ENCODE measurements at regions not wholly inside any gene's neighbourhood (a gene's known extent, or its start where the extent isn't known, plus 50 kb on each side); places are given as distances from the start of the nearest gene placed in this dataset.
"Not testable (repeated sequence)": the region's sequence is repeated elsewhere in the genome, so short reads cannot be mapped to it uniquely, and the experiment has no call there.

DNA sequence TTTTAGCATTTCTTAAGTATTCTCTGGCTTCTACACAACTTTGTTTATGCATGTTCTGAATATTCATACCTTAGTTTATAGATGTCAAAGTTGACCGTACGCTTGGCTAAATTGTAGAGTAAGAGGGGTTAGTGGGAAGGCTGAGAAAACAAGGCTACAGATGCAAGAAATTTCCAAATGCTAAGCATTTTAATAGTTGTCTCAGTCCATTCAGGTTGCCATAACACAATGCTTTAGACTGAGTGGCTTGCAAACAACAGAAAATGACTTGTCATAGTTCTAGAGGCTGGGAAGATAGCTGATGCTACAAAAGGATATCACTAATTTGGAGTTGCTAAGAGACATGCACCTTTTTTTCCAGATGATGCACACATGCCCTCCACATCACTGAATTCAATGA lies 53.0 kb upstream of the C1QTNF3 start:
- not testable (repeated sequence) for DNase-seq

- DNase-seq: not testable (repeated sequence)
Measured at GRCh38 chr5:34099891-34100290, 56.9 kb upstream of the C1QTNF3 start.

DNA sequence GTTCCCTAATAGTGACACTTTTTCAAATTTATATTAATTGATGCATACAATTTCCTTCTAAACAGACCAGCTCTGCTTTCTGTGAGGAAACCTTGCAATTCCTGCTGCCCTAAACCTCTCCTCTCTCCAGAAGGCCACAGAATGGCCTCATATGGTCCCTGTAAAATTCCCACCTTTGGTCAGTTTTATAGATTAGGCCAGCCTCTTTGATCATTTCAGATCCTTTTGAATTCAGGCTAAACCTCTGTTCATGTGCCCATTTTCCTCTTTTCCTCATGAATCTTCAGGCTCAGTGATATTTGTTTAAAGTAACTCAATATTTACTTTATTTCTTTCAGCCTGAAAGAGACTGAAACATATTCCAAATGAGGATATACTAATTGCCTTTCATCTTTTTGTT lies 58.6 kb upstream of the C1QTNF3 start:
- not testable (repeated sequence) for DNase-seq

DNA sequence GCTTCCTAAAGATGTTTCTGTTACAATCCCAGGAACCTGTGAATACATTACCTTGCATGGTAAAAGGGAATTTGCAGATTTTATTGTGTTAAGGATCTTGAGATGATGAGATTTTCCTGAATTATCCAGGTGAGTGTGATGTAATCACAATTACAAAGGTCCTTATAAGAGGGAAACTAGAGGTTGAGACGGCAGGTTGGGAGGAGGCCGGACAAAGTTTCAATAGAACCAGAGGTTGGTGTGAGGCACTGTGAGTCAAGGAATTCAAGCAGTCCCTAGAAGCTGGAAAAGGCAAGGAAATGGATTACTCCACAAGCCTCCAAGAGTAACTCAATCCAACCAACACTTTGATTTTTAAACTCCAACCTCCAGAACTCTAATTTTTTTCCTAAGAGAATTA lies 65.9 kb upstream of the C1QTNF3 start:
- DNase-seq: not testable (repeated sequence)

DNA sequence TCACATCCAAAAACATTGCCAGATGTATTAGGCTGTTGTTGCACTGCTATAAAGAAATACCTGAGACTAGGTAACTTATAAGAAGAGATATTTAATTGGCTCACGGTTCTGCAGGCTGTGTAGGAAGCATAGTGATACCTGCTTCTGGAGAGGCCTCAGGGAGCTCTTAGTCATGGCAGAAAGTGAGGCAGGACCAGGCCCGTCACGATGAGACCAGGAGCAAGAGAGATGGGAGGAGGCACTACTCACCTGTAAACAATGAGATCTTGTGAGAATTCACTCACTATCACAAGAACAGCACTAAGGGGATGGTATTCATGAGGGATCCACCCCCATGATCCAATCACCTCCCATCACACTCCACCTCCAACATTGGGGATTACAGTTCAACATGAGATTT lies 81.3 kb upstream of the C1QTNF3 start:
- not testable (repeated sequence) for DNase-seq

DNA sequence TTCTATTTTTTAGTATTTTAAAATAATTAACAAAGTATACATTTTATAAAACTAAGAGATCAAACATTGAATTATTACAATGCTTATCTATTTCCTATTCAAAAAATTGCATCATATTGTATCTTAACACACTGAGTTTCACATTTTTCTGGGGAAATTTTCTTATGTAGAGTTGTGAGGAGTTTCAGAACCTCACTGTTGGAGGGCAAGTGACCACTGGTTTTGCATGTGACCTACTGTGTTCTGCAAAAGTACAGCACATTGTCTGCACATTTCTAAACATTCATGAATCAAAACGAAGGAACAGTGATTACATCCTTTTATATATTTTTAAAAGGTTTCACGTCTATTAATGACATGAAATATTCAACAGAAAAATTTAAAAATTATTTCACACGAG lies 82.3 kb upstream of the C1QTNF3 start:
- not testable (repeated sequence) for DNase-seq

DNA sequence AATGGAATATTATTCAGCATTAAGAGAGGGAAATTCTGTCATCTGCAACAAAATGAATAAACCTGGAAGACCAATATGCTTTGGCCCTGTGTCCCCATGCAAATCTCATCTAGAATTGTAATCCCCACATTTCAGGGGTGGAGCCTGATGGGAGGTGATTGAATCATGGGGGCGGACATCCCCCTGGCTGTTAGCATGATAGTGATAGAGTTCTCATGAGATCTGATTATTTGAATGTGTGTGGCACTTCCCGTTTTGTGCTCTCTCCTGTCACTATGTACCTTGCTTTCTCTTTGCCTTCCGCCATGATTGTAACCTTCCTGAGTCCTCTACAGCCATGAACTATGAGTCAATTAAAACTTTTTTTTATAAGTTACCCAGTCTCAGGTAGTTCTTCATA lies 83.7 kb upstream of the C1QTNF3 start:
- DNase-seq: not testable (repeated sequence)

DNA sequence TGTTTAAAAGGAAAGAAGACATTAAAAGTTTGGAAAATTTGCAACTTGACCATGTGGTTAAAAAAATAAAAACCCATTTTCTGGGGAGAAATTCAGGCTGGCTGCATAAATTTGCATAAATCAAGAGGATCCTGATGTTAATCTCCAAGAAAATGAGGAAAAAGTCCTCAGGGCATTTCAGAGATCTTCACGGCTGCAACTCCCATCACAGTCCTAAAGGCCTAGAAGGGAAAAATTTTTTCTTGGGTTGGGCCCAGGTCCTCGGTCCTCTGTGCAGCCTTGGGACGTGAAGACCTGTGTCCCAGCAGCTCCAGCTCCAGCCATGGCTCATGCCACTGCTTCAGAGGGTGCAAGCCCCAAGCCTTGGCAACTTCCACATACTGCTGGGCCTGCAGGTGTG lies 84.8 kb upstream of the C1QTNF3 start:
- DNase-seq: not testable (repeated sequence)

- DNase-seq: not testable (repeated sequence)
Measured at GRCh38 chr5:34128890-34129289, 85.9 kb upstream of the C1QTNF3 start.

GRCh38 chr5:34154988-34155387 lies 112.0 kb upstream of the C1QTNF3 start:
- not testable (repeated sequence) for DNase-seq

- not testable (repeated sequence) for DNase-seq
Measured at GRCh38 chr5:34156703-34157414, 113.8 kb upstream of the C1QTNF3 start.

- DNase-seq: not testable (repeated sequence)
Measured at GRCh38 chr5:34160904-34161303, 117.9 kb upstream of the C1QTNF3 start.

DNA sequence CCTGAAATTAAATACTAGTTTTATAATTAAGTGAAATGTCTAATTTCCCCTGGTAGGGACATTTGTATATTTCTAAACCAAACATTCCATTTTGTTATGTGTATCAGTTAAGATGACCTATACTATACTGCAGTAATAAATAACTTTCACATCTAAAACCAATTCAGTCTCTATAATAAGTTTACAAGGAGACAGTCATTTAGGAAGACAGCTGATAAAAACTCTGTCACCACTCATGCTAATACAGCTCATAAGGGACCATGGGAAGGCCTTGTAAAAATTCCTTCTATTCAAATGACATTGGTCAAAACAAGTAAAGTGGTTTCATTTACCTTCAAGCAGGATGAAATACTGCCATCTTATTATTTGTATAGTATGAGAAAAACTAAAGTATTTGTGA lies 128.4 kb upstream of the C1QTNF3 start:
- DNase-seq: not testable (repeated sequence)

- not testable (repeated sequence) for DNase-seq
Measured at GRCh38 chr5:34179453-34180190, 136.6 kb upstream of the C1QTNF3 start.

GRCh38 chr5:34180225-34180624 lies 137.2 kb upstream of the C1QTNF3 start:
- DNase-seq: not testable (repeated sequence)

- not testable (repeated sequence) for DNase-seq
Measured at GRCh38 chr5:34180940-34181614, 138.1 kb upstream of the C1QTNF3 start.

GRCh38 chr5:34185005-34185404 lies 142.0 kb upstream of the C1QTNF3 start:
- DNase-seq: not testable (repeated sequence)

DNA sequence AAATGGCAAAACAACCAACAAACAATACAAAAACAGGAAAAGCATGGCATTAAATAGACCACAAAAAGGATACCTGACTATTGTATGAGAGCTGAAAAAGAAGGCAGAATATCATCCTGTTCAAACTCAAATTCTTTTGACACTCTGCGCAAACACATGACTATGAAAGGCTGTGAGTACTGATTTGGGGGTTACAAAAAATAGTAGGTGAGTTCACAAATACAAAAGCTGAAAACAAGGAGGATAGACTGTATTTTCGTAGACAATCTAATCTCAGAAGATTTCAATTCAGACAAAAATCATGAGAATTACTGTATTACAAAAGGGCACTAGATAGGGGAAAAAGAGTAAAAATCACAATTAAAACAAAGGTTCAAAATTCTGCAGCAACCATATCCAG lies 142.6 kb upstream of the C1QTNF3 start:
- DNase-seq: not testable (repeated sequence)

- not testable (repeated sequence) for DNase-seq
Measured at GRCh38 chr5:34186108-34186507, 143.1 kb upstream of the C1QTNF3 start.

DNA sequence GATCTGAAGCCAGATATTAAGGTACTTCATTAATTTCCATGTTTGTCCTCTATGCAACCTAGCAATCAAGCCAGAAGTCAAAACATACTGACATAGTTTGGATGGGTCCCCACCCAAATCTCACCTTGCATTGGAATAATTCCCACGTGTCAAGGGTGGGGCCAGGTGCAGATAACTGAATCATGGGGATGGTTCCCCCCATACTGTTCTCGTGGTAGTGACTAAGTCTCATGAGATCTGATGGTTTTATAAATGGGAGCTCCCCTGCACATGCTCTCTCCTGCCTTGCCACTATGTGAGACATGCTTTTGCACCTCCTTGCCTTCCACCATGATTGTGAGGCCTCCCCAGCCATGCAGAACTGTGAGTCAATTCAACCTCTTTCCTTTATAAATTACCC lies 143.9 kb upstream of the C1QTNF3 start:
- not testable (repeated sequence) for DNase-seq

DNA sequence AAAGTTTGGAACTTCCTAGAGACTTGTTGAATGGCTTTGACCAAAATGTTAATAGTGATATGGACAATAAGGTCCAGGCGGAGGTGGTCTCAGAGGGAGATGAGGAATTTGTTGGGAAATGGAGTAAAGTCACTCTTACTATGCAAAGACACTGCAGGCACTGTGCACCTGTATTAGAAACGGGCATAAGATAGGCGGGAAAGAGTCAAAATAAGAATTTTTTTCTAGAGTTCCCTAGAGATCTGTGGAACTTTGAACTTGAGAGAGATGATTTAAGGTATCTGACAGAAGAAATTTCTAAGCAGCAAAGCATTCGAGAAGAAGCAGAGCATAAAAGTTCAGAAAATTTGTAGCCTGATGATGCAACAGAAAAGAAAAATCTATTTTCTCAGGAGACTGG lies 144.4 kb upstream of the C1QTNF3 start:
- not testable (repeated sequence) for DNase-seq

DNA sequence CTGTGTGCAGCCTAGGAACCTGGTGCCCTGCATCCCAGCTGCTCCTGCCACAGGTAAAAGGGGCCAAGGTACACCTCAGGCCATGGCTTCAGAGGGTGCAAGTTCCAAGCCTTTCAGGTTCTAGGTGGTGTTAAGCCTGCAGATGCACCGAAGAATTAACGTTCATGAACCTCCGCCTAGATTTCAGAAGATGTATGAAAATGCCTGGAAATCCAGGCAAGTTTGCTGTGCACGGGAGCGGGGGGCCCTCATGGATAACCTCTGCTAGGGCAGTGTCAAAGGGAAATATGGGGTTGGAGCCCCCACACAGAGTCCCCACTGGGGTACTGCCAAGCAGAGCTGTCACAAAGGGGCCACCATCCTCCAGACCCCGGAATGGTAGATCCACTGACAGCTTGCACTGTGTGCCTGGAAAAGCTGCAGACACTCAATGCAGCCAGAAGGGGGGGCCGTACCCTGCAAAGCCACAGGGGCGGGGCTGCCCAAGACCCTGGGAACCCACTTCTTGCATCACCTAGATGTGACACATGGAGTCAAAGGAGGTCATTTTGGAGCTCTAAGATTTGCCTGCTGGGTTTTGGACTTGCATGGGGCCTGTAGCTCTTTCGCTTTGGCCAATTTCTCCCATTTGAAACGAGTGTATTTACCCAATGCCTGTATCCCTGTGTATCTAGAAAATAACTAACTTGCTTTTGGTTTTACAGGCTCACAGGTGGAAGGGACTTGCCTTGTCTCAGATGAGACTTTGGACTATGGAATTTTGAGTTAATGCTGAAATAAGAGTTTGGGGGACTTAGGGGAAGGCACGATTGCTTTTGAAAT lies 145.2 kb upstream of the C1QTNF3 start:
- not testable (repeated sequence) for DNase-seq

GRCh38 chr5:34189246-34189645 lies 146.2 kb upstream of the C1QTNF3 start:
- DNase-seq: not testable (repeated sequence)

Data from SIG-M5 (cell line).